ENCODE measurements at regions not wholly inside any gene's neighbourhood (a gene's known extent, or its start where the extent isn't known, plus 50 kb on each side); places are given as distances from the start of the nearest gene placed in this dataset.
A peak's percentile ranks its signal among the peaks of the same experiment; 100 is the strongest.

DNA sequence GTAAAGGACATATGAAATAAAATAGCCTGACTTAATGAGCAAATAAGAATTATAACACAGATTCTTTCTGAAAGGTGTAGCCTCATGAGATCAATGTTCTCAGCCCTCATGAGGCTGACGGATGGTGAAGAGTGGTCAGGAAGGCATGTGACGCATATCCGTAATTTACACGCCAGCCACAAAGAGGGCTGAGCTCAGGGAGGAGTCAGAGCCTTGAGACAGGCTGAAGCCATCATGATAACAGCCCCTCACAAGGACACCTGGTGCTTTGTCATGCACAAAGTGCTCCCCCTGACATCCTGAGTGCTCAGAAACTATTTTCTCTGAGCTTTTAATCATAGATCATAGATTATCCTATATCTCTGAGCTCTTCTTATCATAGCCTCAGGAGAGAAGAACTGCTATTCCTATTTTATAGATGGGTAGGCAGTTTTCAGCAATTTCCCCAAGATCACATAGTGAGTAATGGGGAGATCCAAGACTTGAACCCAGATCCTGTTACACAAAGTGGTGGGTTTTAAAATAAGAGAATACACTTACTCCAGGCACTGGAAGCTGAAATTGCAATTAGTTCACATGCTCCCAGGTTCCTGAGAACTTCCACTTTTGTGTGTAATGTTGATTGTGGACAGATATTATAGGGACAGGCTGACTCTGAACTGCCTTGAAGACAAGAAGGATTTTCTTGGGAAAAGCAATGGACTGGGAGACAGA, 267.1 kb downstream of the RPLP1 start:
- peak in 3 of 6 experiments; percentile 13 to 37 (median 17) for DNase-seq

DNA sequence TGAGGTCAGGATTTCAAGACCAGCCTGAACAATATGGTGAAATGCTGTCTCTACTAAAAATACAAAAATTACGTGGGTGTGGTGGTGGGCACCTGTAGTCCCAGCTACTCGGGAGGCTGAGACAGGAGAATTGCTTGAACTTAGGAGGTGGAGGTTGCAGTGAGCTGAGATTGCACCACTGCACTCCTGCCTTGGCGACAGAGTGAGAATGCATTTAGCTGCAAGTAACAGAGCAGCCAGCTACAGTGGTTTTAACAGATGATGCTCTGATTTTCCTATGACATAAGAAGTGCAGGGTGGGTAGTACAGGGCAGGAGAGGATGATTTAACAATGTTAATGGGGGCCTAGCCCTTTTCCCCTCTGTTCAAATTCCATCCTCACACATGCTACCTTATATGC, 267.9 kb downstream of the RPLP1 start:
- DNase-seq: peak in 1 of 6 experiments; percentile 4

DNA sequence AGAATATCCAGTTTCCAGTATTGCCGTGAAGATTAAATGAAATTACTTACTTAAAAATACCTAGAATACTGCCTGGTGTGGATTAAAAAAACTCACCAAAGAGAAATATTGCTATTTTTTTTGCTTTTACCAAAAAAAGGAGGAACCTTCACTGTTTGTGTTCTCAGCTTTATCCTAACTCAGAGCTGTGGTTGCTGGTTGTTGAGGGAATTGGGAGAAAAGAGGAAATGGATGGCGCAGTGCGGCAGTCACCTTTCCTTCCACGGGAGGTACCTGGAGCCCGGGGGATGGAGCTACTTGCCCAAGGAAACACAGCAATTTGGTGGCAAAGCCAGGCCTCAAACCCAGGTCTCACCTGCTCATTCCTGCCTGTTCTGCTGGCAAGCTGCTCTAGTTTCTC, 270.3 kb downstream of the RPLP1 start:
- DNase-seq: no peak

DNA sequence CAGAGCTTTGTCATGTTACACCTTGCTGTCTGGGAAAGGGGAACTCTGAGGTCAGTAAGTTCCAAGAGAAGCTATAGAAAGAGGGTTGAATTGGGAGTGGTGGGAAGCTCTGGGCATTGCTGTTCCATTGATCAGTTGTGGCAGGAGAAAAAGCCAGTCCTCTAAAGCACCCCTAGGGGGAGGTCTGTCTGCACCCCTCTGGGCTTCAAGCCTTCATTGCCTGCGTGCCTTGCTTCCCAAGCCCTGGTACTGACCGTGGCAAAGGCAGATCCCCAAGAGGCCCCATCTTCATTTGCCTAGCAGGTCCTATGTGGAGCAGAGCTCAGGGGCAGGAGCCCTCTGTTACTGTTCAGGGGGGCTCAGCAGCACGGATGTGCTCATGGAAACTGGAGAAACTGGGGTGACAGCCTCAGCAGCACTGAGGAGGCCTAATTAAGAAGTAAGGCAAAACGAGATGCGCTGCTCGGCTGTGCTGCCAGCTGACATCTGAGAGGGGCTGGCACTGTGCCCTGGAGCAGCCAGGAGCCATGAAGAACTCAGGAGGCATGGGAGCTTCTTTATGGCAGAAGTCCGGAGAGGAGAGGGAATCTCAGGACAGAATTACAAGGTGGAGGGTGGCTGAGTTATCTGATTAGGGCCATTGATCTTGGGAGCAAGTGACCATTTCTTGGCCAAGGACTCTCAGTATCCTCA, 270.9 kb downstream of the RPLP1 start:
- DNase-seq: no peak

DNA sequence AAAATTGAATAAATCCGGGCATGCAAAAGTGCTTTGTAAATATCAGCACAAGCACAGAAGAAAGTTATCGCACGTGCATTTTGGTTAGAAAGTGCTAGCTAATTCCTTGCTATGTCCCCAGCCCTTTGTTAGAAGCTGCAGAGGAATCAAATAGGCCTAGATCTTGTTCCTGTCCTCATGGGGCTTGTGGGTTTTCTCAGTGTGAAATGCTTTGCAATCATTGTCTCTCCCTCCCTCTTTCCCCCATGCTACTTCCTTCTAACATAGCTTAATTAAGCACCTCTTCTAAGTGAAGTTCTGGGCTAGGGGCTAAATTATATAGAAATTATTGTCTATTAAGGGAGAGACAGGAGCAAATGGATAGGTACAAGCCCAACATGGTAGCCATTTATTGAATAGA, 271.7 kb downstream of the RPLP1 start:
- no peak for DNase-seq

DNA sequence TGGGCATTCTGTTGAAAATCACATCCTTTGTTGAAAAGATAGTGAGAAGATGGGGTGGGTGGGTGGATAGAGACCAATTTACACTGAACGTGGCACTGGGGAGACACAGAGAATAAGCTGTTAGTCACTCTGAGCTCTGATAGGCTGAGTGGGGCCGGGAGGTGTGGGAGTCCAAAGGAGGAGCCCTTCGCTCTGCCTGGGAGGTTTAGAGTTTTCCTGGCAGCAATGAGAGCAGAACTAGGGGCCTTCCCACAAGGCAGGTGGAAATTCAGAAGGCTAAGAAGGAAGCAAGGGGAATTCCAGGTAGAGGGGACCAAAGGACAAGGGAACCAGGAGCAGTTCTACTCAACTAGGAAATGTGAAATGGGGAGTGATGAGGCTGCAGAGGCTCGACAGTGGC, 272.7 kb downstream of the RPLP1 start:
- no peak for DNase-seq

DNA sequence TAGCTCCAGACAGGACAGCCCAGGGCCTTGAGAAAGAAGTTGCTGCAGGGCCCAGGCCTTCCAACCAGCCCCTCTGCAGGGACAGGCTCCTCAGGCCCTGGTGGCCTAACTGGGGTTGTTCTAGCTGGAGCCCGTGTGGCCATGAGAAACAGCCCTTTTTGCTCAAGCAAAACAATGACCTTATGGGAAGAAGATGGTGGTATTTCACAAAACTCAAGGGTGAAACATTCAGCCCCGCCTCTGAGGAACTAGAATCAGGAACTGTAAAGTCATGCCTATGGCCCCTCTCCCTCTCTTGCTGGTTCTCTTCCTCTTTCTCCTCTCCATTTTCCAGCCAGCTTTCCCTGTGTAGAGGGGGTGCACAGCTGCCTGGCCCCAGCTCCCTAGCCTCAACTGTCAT, 273.3 kb downstream of the RPLP1 start:
- DNase-seq: no peak

DNA sequence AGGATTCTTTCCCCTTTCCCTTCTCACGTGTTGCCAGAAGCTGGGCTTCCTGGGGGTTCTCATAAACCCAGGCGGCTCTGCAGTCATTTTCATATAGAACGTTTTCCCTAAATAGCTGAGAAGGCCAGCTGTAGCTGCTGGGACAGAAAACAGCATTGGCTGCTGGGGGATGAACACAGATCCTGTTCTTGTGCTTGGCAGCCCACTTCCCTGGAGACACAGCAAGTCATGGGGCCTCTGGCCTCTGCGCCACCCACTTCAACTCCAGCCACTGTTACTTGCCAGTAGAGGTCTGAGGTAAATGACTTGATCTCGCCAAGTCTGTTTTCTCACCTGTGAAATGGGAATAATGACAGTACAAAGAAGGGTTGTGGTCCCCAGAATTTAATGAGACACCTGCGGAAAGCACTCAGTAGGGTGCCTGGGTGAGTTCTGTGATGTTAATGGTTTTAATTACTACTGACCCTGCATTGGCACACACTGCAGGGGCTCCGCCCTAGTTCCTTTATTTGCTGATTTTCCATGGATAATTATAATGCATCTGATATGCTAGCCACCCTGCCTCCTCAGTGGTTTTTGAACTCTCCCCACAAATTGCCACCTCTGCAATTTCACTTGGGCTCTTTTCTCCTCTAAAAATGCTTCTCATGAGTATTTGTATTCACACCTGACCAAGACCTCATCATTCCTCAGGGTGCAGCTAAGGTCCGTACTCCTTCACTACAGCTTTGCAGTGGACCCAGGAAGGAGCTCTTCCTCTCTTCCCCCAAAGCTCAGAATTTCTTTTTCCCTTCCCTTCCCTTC, 274.7 kb downstream of the RPLP1 start:
- DNase-seq: no peak

DNA sequence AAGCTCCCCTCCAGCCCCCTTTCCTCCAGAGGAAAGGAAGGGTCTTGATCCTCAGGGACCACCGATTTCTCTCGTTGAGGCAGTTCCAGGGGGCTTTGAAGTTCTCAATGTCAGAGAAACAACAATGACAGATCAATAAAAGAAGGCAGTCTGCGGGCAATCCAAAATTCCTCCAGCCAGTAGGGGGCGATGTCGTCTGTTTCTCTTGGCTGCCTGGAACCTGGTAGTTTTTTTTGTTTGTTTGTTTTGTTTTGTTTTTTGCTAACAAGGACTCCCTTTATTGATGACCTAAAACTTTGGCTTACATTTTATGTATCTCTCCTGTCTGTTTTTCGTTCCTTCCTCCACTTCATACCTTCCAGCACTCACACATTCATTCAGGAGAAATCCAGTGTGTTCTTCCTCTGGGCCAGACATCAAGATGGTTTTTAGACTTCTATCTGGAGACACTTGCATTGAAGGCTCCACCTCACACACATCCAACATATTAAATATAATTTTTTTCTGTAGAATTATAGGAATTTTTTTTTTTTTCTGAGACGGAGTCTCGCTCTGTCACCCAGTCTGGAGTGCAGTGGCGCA, 276.6 kb downstream of the RPLP1 start:
- peak; percentile 13 to 77 (median 57) for DNase-seq

DNA sequence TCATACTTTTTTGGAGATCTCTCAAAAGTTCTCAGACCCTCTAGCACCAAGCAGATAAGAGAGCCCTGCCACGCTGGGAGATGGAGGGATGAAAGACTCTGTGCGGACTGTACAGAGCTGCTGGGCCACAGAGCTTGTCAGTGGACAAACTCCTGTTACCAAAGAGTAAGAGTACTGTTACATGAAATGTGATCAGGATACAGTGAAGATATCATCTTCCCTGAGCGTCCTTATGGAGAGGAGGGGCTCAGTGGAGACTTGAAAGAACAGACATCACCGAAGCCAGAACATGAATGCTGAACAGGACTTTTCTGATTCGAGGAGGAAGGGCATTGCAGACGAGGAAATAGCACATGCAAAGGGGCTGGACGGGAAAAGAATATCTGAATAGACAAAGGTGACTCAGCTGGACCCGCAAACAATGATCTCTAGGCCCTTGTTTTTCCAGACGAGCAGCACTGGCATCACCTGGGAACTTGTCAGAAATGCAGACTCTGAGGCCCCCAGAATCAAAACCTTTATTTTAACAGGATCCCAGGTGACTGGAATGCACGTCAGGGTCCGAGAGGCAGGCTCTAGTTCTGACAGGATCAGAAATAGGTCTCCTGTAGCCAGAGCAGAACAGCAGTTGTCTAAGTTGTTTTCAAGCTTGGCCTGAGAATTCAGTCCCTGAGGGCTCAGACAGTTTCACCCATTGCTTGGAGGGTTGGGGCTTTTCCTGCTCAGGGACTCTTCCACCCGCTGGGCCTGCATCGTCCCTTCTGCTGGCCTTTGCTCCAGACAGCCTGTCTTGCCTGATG, 277.9 kb downstream of the RPLP1 start:
- DNase-seq: no peak

DNA sequence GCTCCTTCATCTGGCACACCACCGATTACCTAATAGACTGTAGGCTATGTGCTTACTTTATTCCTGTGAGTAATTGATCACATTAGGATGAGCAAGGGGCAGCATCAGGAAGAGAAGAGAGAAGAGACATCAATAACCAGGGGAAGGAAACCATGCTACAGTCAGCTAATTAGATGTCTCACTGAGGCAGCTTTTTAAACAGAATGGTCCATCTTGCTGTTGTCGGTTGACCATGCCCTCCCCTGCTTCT, 278.4 kb downstream of the RPLP1 start:
- no peak for DNase-seq

DNA sequence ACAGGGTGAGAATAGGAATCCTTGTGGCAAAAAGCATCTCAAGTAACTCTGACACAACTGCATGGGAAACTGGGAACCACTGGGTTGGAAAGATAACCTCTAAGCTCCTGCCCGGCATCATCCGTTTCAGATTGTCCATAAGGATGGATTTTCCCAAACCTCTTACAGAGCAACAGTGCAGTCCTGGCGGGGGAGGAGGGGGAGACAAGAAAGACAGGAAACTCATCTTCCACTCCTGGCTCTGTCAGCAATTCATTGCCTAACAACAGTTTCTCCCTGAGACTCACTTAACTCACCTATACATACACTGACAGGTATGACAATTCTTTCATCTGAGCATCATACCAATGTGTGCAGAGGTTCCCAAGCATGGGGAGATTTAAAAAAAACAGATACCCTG, 279.0 kb downstream of the RPLP1 start:
- no peak for DNase-seq

DNA sequence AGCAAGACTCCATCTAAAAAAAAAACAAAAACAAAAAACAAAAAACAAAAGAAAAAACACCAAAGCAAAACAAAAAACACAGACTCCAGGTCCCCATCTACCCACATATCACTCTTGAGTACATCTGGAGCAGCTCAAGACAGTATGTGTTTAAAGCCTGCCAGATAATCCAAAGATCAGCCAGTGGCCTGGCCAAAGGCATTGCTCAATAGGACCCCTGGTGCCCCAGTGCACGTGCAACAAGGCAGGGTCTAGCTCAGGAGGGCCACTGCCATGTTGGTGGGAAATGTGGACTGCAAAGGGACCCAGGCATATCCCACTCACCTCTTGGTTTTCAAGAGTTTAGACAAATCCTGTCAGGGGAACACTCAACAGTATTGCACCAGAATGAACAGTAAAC, 279.5 kb downstream of the RPLP1 start:
- DNase-seq: no peak

DNA sequence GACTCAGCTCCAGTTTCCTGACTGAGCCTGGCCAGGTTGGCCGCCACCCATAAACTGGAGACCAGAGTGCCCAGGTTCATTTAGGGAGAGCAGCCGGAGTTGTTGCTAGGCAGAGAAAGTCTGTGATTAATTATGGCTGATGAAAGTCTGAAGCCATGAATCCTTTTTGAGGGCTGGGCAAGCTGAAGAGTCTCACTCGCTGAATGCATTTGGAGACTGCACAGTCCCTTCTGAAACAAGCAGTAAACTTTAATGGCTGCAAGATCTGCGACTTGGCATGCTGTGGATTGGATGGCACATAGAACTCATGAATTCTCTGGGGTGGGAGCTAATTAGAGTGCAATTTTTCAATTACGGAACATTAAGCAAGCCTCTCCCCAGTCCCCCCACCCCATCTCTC, 282.1 kb downstream of the RPLP1 start:
- no peak for DNase-seq

DNA sequence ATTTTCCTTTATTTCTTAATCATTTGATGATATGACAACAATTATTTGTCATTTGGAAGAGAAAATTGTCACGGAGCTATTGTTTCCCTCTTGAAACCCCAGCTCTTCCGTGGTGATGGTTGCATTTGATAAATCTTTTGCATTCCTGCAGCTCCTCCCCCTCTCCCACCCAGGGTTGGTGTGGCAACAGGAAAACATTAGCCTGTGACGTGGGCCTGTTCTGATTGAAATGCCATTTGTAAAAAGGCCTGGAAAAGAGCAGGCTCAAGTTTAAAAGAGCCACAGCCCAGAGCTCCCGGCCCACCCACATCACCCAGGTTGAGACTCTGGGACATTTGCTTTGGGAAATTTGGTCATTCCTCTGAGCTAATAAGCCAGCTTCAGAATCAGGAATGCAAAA, 282.5 kb downstream of the RPLP1 start:
- no peak for DNase-seq

DNA sequence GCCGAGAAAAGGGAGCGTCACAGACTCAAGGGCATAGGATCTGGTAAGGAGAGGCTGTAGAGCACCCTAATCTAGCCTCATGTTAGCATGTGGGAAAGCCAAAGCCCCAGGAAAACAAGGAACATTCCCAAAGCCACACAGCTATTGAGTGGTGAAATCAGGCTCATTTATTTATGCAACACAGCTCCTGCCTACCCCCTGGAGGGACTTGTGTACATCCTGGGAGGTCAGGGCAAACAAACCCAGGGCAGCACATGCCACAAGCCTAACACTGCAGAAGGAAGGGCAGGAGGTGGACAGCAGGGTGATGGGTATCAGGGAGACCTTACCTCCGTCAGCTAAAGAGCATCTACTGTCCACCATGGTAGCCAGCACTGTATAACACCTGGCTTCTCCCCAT, 283.5 kb downstream of the RPLP1 start:
- DNase-seq: no peak

DNA sequence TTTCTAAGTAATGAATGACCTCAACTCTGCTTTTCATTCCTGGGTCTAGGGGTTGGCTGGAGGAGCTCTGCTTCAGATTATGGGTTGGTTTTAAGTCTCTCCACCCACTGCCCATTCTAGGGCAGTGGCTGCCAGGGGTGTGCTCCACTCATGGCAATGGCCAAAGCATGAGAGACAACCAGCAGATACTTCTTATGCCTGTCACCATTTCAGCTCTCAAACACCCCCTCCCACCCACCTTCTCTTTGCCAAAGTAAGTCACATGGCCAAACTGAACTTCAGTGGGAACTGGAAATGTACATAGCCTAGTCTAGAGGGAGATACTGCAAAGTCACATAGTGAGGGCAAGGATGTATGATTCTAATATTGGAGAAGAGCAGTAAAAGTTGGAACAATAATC, 285.3 kb downstream of the RPLP1 start:
- DNase-seq: no peak

DNA sequence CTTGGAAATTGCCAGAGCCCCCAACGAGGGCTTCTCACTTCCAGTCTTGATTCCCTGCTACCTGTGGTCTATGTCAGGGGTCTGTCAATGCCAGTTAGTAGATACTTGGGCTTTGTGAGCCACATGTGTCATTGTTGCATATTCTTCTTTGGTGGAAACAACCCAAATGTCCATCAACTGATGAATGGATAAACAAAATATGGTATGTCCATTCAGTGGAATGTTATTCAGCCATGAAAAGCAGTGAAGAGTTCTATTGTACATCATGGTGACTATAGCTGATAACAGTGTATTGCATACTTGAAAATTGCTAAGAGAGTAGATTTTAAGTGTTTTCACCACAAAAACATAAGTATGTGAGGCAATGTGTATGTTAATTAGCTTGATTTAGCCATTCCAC, 288.1 kb downstream of the RPLP1 start:
- no peak for DNase-seq

DNA sequence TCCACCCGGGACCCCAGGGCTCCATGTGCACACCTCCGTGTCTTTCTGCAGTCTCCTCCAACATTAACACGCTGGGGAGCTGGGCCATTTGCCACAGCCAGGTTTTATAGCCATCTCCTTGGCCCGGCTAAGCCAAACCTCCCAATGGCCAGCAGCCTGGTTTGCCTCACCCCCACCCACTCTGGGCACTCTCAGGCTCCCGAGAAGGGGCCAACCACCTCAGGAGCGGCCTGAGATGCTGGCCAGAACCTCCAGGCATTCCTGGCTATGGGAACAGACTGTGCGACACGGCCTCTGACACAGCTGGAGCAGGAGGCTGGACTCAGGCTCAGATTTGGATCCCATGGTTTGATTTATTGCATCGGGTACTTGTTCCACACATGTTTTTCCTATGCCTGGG, 289.7 kb downstream of the RPLP1 start:
- no peak for DNase-seq

DNA sequence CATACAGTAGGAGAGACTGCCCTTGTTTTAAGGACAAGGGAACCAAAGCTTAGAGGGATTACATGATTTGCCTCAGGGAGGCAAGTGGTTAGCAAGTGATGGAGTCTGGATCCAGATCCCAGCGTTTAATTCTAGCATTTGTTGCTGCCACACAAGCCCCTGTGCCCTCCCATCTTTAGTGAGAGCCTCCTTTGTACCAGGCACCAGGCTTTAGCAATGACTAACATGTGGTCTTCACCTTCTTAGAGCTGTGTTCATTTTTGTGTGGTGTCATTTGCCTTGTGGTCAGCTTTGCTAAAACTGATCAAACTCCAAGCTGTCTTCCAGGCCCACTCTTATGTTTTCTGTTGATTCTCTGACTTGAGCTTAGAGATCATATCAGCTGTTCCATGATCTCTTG, 290.5 kb downstream of the RPLP1 start:
- no peak for DNase-seq

DNA sequence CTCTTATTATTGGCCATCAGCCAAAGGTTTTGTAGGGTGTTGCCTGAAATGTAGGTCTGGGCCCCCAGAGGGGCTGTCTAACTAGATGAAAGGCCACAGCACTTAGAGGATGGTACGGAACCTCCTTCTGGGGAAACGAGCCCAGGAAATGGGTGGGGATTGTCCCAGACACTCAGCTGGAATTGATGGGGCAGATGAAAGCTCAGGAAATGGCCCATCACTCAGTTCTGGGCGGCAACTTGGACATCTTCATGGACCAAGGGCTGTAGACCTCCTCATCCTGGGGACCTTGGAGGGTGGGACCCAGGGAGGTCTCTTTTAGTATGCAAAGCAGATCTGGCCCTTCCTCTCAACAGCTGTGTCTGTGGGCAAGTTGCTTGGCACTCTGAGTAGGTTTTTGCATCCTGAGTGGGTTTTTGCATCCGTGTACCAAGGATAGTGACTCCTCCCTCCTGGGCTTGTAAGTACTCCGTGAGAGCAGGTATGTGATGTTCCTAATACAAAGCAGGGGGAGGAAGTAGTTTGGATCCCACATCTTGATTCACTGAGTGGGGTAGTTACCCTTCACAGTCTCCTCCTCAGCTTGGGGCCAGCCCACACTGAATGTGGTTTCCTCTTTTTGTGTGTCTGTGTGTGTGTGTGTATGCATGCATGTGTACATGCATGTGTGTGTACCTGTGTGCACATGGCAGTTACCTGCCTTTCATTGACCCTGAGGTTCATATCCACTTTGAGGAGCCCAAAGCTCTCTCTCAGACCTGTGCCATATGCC, 292.0 kb downstream of the RPLP1 start:
- DNase-seq: no peak

DNA sequence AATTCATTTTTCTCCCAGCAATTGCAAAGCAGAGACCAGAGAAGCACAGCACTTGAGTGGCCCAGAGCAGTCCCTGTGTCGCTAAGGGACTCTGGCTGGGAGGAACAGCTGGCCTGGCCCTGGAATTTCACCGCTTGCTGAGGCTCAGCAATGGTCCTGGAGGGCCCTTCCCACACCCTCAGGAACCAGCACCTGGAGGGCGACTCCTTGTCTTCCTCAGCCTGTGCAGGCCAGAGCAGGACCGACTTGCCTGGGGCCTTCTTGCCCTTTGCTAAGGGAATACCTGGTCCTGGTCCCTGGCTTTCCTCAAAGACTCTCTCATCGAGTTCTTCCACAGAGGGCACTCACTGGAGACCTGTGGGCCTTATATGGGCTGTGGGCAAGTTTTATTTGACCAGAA, 294.6 kb downstream of the RPLP1 start:
- DNase-seq: no peak

All from stimulated activated naive CD4-positive, alpha-beta T cell (primary cell).